Heart left ventricle (tissue), 16 donors: ENCODE measurements at regions not wholly inside any gene's neighbourhood (a gene's known extent, or its start where the extent isn't known, plus 50 kb on each side); places are given as distances from the start of the nearest gene placed in this dataset.
A peak's percentile ranks its signal among the peaks of the same experiment; 100 is the strongest.

ENCODE experiments used
- ATAC-seq, 4 donors: fragments of 200-7000 bp; cut with Tn5 transposase; one replicate each; pipeline ENCODE4 v1.9.1; 2020 to 2022; ENCODE audit warnings: moderate library complexity in 4 of 4, mild to moderate bottlenecking in 3 of 4, moderate number of reproducible peaks in 1 of 4
- DNase-seq, 5 donors: peaks; one replicate each; pipeline ENCODE4 v3.0.0-alpha.2; 2020
- H3K27ac ChIP-seq, 12 donors: fragments of 200-600 bp; sonication (generic) in 4 of 12; one replicate each; pipeline versions ENCODE4 v1.5.0 to v1.8.0; 2016 to 2022; ENCODE audit warnings: mild to moderate bottlenecking in 2 of 12
- H3K27me3 ChIP-seq, 9 donors: fragments of 200-600 bp; sonication (generic) in 2 of 9; one replicate each; pipeline versions ENCODE4 v1.5.1 to v1.8.0; 2016 to 2022; ENCODE audit warnings: mild to moderate bottlenecking in 3 of 9
- H3K36me3 ChIP-seq, 9 donors: fragments of 200-600 bp; sonication (generic) in 2 of 9; one replicate each; pipeline versions ENCODE4 v1.5.0 to v1.8.0; 2018 to 2022; ENCODE audit warnings: mild to moderate bottlenecking in 2 of 9
- H3K4me1 ChIP-seq, 12 donors: fragments of 200-600 bp; sonication (generic) in 4 of 12; one replicate each; pipeline versions ENCODE4 v1.5.0 to v1.8.0; 2016 to 2022; ENCODE audit warnings: mild to moderate bottlenecking in 3 of 12
- H3K4me3 ChIP-seq, 12 donors: fragments of 200-600 bp; sonication (generic) in 4 of 12; one replicate each; pipeline versions ENCODE4 v1.5.0 to v1.8.0; 2017 to 2022; ENCODE audit warnings: mild to moderate bottlenecking in 9 of 12, moderate library complexity in 4 of 12
- H3K9me3 ChIP-seq, 12 donors: fragments of 200-600 bp; sonication (generic) in 4 of 12; one replicate each; pipeline versions ENCODE4 v1.5.0 to v1.8.0; 2016 to 2022; ENCODE audit warnings: mild to moderate bottlenecking in 1 of 12
- POLR2A ChIP-seq, 2 donors: fragments of 450-650 bp; IDR thresholded peaks; one replicate each; pipeline ENCODE4 v1.6.1; 2017; ENCODE audit warnings: antibody characterized with exemption in 2 of 2, mild to moderate bottlenecking in 2 of 2, moderate library complexity in 2 of 2
- WGBS, 4 donors: extraction: QIAGEN DNeasy Blood & Tissue Kit in 2 of 4; methylation state at CpG; one replicate each; pipeline versions ENCODE4 v1.1.5 to v1.1.7; 2013 to 2018; 5-methylcytosine and 5-hydroxymethylcytosine counted together
- intact Hi-C, 10 donors: fragments of 100-400 bp; cut with DNase I; formaldehyde crosslinking; loops; one replicate each; pipeline versions ENCODE4 v1.11.1 to v1.14.2; 2022
- TF ChIP-seq, protein P1 (sequence below), 12 donors: fragments of 200-600 bp; sonication (generic) in 4 of 12; IDR thresholded peaks; one replicate each; pipeline versions ENCODE4 v1.5.0 to v1.8.0; 2018 to 2022; ENCODE audit warnings: antibody characterized with exemption in 12 of 12, mild to moderate bottlenecking in 5 of 12
- donor health status: ischemic (EF 13 %, LVEDD 7.1; RV severe dilation, severe dysfunction).
- donor health status: healthy with polysubstance abuse.
- donor health status: DM: no; HTN: yes; CAD: no.
- donor health status: DM: no; HTN: no; CAD: no.
- donor health status: ischemic (EF 25% LVEDD 6.9; RV normal size, moderate dysfunction).
- donor health status: ischemic (EF 25% LVEDD 5.7; RV mildly dilated, moderate dysfunction).
- donor health status: healthy.
- donor health status: DM: yes; HTN: yes; CAD: no.
- donor health status: ischemic (EF 35%, LVEDD 5.7; RV mildly dilated, moderate dysfunction).
- donor health status: nonischemic (EF 11% LVEDD 7.7; RV severe dilation, severe dysfunction).
- donor health status: DM: yes; HTN: yes; CAD: no.
- donor health status: PGD.
- donor health status: ischemic (EF 29% LVEDD 5.4; RV normal size, mild dysfunction).
- donor health status: nonischemic (EF 23%, LVEDD 6.1; RV moderate dilation, normal function).

GRCh38 chr7:35747611-35748010 lies 52.7 kb upstream of the HERPUD2 start:
- WGBS, 4 donors: 62 to 80% (median 78%) methylated on average over 4 of the region's 4 CpGs
- Histone ChIP-seq H3K9me3 (no peaks in the 10 kb centered on the region), H3K4me3 (no peak overlapping the region), H3K36me3 (no peaks in the 10 kb centered on the region), H3K4me1 (peaks cover 0 to 22% (median 3%) of the 10 kb centered on the region in 12 donors), H3K27me3 (no peaks in the 10 kb centered on the region), H3K27ac (peak overlapping the region in 1 of 12 donors; percentile 38)
- TF ChIP-seq, protein P1, sequence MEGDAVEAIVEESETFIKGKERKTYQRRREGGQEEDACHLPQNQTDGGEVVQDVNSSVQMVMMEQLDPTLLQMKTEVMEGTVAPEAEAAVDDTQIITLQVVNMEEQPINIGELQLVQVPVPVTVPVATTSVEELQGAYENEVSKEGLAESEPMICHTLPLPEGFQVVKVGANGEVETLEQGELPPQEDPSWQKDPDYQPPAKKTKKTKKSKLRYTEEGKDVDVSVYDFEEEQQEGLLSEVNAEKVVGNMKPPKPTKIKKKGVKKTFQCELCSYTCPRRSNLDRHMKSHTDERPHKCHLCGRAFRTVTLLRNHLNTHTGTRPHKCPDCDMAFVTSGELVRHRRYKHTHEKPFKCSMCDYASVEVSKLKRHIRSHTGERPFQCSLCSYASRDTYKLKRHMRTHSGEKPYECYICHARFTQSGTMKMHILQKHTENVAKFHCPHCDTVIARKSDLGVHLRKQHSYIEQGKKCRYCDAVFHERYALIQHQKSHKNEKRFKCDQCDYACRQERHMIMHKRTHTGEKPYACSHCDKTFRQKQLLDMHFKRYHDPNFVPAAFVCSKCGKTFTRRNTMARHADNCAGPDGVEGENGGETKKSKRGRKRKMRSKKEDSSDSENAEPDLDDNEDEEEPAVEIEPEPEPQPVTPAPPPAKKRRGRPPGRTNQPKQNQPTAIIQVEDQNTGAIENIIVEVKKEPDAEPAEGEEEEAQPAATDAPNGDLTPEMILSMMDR (IDR thresholded peaks at IDR 0.05): no peak
- no peak for TF ChIP-seq POLR2A (IDR thresholded peaks at IDR 0.05)
- intact Hi-C loops: no loop called here
- no peak for ATAC-seq
- no peak for DNase-seq

DNA sequence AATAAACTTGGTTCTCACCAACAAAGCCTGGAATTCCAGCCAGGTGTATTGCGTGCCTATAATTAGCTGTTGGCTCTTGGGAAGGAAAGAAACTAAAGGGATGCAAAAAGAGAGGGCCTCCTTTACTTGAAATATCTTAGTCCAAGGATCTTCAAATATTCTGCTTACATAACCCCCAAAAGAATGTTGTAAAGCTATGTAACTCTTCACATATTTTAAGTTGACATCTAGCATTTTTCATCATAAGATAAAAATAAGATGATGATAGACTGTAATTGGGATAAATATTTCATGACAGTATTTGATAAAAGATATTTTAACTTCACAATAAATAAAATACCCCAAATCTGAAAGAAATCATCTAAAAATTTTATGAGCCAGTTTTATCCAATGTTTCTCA lies 52.5 kb upstream of the SEPTIN7 start:
- intact Hi-C loops: no loop called here
- Histone ChIP-seq H3K4me3 (no peak overlapping the region), H3K27me3 (no peaks in the 10 kb centered on the region), H3K4me1 (peaks cover 0 to 26% (median 4%) of the 10 kb centered on the region in 12 donors), H3K36me3 (no peaks in the 10 kb centered on the region), H3K9me3 (no peaks in the 10 kb centered on the region), H3K27ac (peak overlapping the region in 2 of 12 donors; percentile 4 to 38)
- ATAC-seq: no peak
- no peak for TF ChIP-seq POLR2A (IDR thresholded peaks at IDR 0.05)
- TF ChIP-seq, protein P1 (IDR thresholded peaks at IDR 0.05): no peak
- WGBS, 4 donors: 61 to 81% (median 74%) methylated on average over 1 of the region's 1 CpG
- DNase-seq: no peak

GRCh38 chr7:35749556-35749955 lies 51.3 kb upstream of the SEPTIN7 start:
- H3K27me3 ChIP-seq: no peaks in the 10 kb centered on the region
- H3K9me3 ChIP-seq: no peaks in the 10 kb centered on the region
- intact Hi-C loops: no loop called here
- 63 to 86% (median 78%) methylated on average over 2 of the region's 2 CpGs for WGBS, 4 donors
- H3K27ac ChIP-seq: peak overlapping the region in 2 of 12 donors; percentile 15 to 38
- ATAC-seq (peak; percentile 62 to 87 (median 84)), DNase-seq (peak in 4 of 5 donors; percentile 36 to 72 (median 68))
- H3K36me3 ChIP-seq: no peaks in the 10 kb centered on the region
- H3K4me1 ChIP-seq: peaks cover 0 to 35% (median 9%) of the 10 kb centered on the region in 12 donors
- no peak overlapping the region for H3K4me3 ChIP-seq
- TF ChIP-seq, protein P1 (IDR thresholded peaks at IDR 0.05): no peak
- TF ChIP-seq POLR2A (IDR thresholded peaks at IDR 0.05): no peak
